GOT3 (cell line): ENCODE measurements at regions not wholly inside any gene's neighbourhood (a gene's known extent, or its start where the extent isn't known, plus 50 kb on each side); places are given as distances from the start of the nearest gene placed in this dataset.

Experiments
- DNase-seq: peaks from one replicate; lab custom pipeline; 2025; ENCODE audit warnings: mixed read lengths; lab: John Stamatoyannopoulos, UW

DNA sequence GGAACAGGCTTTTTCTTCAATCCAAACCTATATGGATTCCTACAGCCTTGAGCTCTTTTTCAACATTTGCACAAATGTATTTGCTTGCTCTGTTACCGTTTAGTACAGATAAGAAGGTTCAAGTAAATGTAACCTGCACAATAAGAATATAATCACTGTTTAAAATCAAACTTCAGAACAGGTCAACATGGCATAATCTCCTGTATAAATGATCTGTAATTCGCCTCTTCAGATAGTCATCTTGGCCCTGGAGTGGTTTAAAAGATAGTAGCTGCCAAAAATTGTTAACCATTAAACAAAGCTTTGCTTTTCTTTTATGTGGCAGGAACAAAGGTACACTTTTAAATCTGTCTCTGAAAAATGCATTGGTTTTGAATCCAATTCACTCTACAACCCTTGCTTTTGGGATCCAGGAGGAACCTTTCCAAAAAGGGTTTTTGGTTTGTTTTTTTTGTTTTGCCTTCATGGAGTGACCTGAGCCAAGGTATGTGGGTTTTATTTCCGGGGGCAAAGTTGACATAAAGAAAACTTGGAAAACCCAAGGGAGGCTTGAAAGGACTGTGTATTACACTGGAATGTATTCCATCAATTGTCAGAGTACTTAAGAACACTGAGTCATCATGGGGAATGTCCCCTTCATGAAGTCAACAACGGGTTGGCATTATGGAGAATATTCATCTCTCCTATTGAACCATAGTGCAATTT, 210.4 kb upstream of the HCCS start:
- DNase-seq: no peak

DNA sequence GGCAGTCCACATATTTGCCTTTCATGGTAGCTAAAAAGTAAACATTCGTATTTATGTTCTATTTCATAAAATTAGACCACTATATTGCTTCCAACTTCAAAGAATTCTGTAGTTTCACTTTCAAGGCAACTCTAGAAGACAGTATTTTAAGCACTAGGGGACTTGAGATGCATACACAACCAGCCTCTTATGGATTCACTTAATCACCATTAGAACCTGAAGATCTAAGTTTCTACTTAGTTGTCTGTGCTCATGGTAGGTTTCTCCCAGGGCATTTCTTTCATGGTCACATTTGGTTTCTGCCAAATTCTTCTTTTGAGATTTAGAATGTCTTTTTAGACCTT, 209.9 kb upstream of the HCCS start:
- no peak for DNase-seq

GRCh38 chrX:10902001-10902400, 209.1 kb upstream of the HCCS start:
- no peak for DNase-seq

- DNase-seq: no peak
These were observed 207.6 kb upstream of the HCCS start for GRCh38 chrX:10903523-10903922.

- no peak for DNase-seq
These were observed 206.9 kb upstream of the HCCS start for GRCh38 chrX:10904220-10904619.

DNA sequence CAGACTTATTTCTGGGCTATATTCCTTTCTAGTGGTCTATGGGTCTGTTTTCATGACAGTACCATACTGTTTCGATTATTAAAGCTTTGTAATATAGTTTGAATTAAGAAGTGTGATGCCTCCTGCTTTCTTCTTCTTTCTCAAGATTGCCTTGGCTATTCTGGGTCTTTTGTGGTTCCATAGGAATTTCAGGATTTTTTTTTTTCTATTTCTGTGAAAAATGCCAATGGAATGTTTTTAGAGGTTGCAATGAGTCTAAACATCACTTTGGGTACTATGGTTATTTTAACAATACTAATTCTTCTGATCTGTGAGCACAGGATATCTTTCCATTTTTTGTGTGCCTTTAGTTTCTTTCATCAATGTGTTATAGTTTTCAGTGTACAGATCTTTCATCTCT, 204.3 kb upstream of the HCCS start:
- DNase-seq: no peak

DNA sequence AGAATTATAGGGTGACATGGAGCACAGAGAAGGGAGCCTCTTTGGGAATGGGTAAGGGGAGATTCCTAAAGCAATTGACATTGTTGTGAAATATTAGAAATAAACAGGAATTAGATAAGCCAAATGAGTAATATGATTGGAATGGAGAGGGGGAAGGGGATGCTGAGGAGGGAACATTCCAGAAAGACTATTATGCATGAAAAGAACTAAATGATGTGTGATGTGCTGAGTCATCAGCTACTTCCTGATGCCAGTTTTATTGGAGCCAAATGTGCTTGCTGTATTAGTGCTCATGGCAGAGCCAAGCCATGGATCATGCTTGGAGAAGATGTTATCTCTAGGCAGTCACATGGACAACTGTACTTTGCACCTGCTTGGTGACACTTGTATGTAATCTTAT, 189.0 kb upstream of the HCCS start:
- no peak for DNase-seq

- DNase-seq: no peak
These were observed 188.3 kb upstream of the HCCS start for GRCh38 chrX:10922835-10923234.

- DNase-seq: no peak
These were observed 187.7 kb upstream of the HCCS start for GRCh38 chrX:10923466-10923865.

DNA sequence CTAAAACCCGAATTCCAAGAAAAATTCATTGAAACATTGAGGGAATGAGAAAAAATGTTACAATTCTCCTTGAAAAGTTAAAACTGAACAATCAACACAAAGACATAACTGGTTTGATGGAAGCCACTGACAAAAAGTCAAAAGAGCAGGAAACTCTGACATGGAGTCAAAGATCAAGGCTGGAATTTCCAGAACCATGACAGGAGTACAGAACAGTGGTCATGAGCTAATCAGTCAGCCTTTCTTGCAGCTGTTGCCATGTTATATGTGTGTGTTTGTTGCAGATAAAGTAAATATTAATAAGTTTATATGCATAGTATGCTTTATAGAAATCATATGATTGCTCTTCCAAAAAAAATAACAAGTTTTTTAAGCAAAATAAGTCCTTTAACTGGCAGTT, 184.7 kb upstream of the HCCS start:
- no peak for DNase-seq

GRCh38 chrX:10926891-10927290, 184.2 kb upstream of the HCCS start:
- DNase-seq: no peak

- no peak for DNase-seq
These were observed 181.4 kb upstream of the HCCS start for GRCh38 chrX:10929747-10930146.

DNA sequence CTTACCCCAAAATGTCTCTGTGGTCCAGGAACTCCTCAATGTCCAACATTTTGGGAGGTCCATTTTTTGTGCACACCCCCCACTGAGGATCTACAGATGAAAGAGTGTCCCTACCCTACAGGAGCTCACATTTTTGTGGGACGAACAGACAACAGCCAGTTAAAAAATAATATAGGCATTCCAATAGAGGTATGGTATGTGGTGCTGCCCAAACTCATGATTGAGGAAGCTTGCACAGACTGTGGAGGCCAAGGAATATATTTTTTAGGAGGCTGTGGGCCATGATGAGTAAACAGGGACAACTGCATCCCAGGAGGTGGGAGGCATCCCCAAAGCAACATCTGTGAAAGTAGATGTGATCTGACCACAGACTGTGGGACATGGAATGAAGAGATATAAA, 181.0 kb upstream of the HCCS start:
- no peak for DNase-seq

- DNase-seq: no peak
These were observed 179.2 kb upstream of the HCCS start for GRCh38 chrX:10931976-10932375.

- DNase-seq: no peak
These were observed 178.2 kb upstream of the HCCS start for GRCh38 chrX:10932842-10933440.

DNA sequence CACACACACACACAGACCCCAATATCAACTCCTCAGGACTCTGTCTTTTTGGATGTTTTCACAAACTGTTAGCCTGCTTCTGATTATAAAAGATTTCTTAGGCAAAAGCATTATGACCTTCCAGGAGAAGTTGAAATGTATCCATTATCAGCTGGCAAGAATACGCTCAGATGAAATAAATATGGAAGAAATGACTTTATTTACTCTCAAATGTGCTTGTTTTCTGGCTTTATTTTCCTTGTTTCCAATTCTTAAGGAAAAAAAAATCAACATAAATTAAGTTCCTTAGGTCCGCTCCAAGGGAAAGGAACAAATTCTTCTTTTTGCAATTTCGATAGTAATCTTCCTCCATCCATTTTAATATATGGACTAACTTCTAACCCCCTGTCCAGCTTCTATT, 175.6 kb upstream of the HCCS start:
- no peak for DNase-seq

GRCh38 chrX:10936976-10937375, 174.2 kb upstream of the HCCS start:
- no peak for DNase-seq

DNA sequence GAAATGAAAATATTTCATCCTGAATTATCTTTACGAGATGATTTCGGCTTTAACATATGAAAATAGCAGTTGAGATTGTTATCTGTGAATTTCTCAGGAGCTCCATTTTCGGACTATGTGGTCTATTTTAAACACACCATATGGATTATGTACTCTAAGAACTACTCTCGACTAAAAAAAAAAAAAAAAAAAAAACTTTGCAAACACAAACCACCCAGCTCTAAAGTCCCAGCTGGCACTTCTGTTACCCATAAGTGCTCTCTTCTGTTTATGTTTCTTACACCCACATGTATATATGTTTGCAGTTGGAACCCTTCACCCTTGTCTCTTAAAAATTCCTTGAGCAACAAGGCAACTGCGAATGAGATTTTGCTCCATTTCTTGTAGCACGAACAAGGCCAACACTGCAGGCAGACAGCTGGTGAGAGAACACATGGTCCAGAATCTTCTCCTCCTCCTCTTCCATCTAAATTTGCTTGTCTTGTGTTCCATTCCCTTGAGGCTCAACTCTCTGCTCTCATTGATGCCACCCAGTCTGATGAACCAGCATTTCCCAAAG, 172.7 kb upstream of the HCCS start:
- no peak for DNase-seq

DNA sequence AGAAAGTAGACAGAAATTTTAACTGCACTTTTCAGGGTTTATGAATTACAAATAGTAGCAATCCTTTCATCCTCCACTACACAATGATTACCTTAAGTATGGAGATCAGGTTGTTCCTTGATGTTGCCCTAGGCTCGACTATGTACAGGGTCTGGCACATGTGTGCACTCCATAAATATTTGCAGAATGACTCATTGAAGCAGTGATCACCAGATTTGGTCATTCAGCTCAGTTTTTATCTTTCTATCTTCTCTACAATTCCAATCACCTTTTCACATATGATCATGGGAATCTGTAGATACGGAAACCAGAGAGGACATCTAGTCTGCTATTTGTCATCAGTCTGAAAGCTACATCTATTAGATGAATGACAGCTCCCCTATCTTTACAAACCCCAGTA, 171.7 kb upstream of the HCCS start:
- no peak for DNase-seq

GRCh38 chrX:10944136-10944885, 166.8 kb upstream of the HCCS start:
- DNase-seq: no peak

GRCh38 chrX:10945498-10945897, 165.6 kb upstream of the HCCS start:
- DNase-seq: no peak

DNA sequence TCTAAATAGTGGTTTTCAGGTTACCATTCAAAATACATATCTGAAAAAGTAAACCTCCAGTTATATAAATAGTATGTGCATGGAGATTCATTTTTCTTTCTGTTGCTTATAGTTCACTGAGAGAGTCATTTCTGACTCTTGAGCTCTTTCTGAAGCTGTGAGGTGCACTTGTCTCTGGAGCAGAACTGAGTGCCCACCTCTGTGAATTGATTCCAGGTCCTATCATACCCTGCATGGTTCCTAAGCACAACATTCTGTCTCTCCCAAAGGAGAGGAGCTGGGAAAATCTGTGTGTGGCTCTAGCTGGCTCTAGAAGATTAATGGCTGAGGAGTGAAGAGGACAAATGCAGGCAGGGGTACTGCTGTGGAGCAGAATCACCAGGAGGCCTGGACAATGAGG, 161.6 kb upstream of the HCCS start:
- no peak for DNase-seq

DNA sequence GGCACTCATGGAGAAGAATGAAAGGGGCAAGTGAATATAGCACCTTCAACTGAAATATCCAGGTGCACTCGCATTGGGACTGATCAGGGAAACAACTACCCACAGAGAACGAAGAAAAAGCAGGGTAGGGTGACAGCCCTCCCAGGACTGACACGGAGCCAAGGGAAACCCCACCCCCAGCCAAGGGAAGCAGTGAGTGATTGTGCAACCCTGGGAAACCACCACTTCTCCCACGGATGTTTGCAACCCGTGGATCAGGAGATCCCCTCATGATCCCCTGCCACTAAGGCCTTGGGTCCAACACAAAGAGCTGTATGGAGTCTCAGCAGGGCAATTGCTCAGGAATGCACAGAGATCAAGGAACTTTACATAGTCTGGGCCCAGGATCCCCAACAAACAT, 158.5 kb upstream of the HCCS start:
- DNase-seq: no peak
